Adrenal gland (tissue), 9 donors: ENCODE measurements at regions not wholly inside any gene's neighbourhood (a gene's known extent, or its start where the extent isn't known, plus 50 kb on each side); places are given as distances from the start of the nearest gene placed in this dataset.

ENCODE experiments used
- DNase-seq, 7 donors: peaks; one replicate each; pipeline ENCODE4 v3.0.0-alpha.2; 2019 to 2020
- H3K27ac ChIP-seq, 5 donors: fragments of 200-600 bp; sonication (generic) in 4 of 5; 1 replicate in 3 of 5; 2 replicates in 2 of 5; pipeline versions ENCODE4 v1.5.1 to v1.8.0; 2016 to 2020; ENCODE audit warnings: mild to moderate bottlenecking in 1 of 5
- H3K27me3 ChIP-seq: fragments of 200-600 bp; 2 replicates; pipeline ENCODE4 v1.8.0; 2021
- H3K36me3 ChIP-seq, 2 donors: fragments of 200-600 bp; replicated peaks in 1 of 2; 1 replicate in 1 of 2; 2 replicates in 1 of 2; pipeline versions ENCODE4 v1.5.1 to v1.8.0; 2018 to 2022
- H3K4me1 ChIP-seq, 2 donors: fragments of 200-600 bp; replicated peaks in 1 of 2; 1 replicate in 1 of 2; 2 replicates in 1 of 2; pipeline versions ENCODE4 v1.5.1 to v1.8.0; 2018 to 2021
- H3K4me3 ChIP-seq, 4 donors: fragments of 200-600 bp; sonication (generic) in 3 of 4; one replicate each; pipeline ENCODE4 v1.5.1; 2016 to 2018
- H3K9me3 ChIP-seq, 3 donors: fragments of 200-600 bp; sonication (generic) in 1 of 3; replicated peaks in 1 of 3; 1 replicate in 2 of 3; 2 replicates in 1 of 3; pipeline versions ENCODE4 v1.5.1 to v1.8.0; 2016 to 2021
- CTCF ChIP-seq, 6 experiments: fragments of 450-650 bp in 4 of 6; fragments of 200-600 bp in 2 of 6; sonication (generic) in 1 of 6; IDR thresholded peaks; 1 replicate in 5 of 6; 2 replicates in 1 of 6; pipeline versions ENCODE4 v1.5.1 to v1.8.0; 2016 to 2021; ENCODE audit warnings: antibody characterized with exemption in 6 of 6, mild to moderate bottlenecking in 2 of 6, moderate library complexity in 1 of 6
- POLR2A ChIP-seq, 2 donors: fragments of 450-650 bp; IDR thresholded peaks; one replicate each; pipeline ENCODE4 v1.6.1; 2017; ENCODE audit warnings: antibody characterized with exemption in 2 of 2, mild to moderate bottlenecking in 2 of 2, moderate library complexity in 1 of 2
- WGBS, 4 donors: extraction: QIAGEN DNeasy Blood & Tissue Kit in 2 of 4; methylation state at CpG; one replicate each; pipeline versions ENCODE4 v1.1.5 to v1.1.7; 2013 to 2017; 5-methylcytosine and 5-hydroxymethylcytosine counted together
- intact Hi-C, 2 donors: fragments of 100-400 bp; cut with DNase I; formaldehyde crosslinking; loops; one replicate each; pipeline versions ENCODE4 v1.14.1 to v1.15.0; 2022 to 2023
- donor health status: healthy with polysubstance abuse.
- donor health status: Bipolar disorder and iron deficiency.
- donor health status: DM: yes; HTN: yes; CAD: no.
- donor health status: DM: no; HTN: no; CAD: no.
- donor health status: DM: no; HTN: no; CAD: no.

GRCh38 chr2:17229414-17229813 lies 288.8 kb downstream of the RAD51AP2 start:
- Histone ChIP-seq H3K36me3 (no peaks in the 10 kb centered on the region), H3K9me3 (no peaks in the 10 kb centered on the region), H3K4me3 (no peak overlapping the region), H3K4me1 (no peaks in the 10 kb centered on the region), H3K27me3 (no peaks in the 10 kb centered on the region), H3K27ac (no peak overlapping the region)
- intact Hi-C loops, result no loop called here
- WGBS, 4 donors, result 47 to 64% (median 53%) methylated on average over 1 of the region's 1 CpG
- DNase-seq, result no peak
- no peak for TF ChIP-seq CTCF (IDR thresholded peaks at IDR 0.05)
- TF ChIP-seq POLR2A (IDR thresholded peaks at IDR 0.05), result no peak

GRCh38 chr2:17228461-17228860 lies 289.8 kb downstream of the RAD51AP2 start:
- WGBS, 4 donors, result 75 to 81% (median 78%) methylated on average over 5 to 6 of the region's 6 CpGs
- H3K36me3 ChIP-seq, result no peaks in the 10 kb centered on the region
- H3K27me3 ChIP-seq, result no peaks in the 10 kb centered on the region
- intact Hi-C loops, result no loop called here
- no peak overlapping the region for H3K27ac ChIP-seq
- H3K4me1 ChIP-seq, result no peaks in the 10 kb centered on the region
- no peak overlapping the region for H3K4me3 ChIP-seq
- no peaks in the 10 kb centered on the region for H3K9me3 ChIP-seq
- DNase-seq, result no peak
- TF ChIP-seq POLR2A (IDR thresholded peaks at IDR 0.05) (no peak), CTCF (IDR thresholded peaks at IDR 0.05) (no peak)

- Histone ChIP-seq H3K36me3 (no peaks in the 10 kb centered on the region), H3K27ac (no peak overlapping the region), H3K4me1 (no peaks in the 10 kb centered on the region), H3K4me3 (no peak overlapping the region), H3K27me3 (no peaks in the 10 kb centered on the region), H3K9me3 (no peaks in the 10 kb centered on the region)
- intact Hi-C loops, result no loop called here
- no peak for TF ChIP-seq POLR2A (IDR thresholded peaks at IDR 0.05)
- no peak for TF ChIP-seq CTCF (IDR thresholded peaks at IDR 0.05)
- 78 to 84% (median 80%) methylated on average over 5 of the region's 5 CpGs for WGBS, 4 donors
- no peak for DNase-seq
Measured at GRCh38 chr2:17227856-17228255, 290.4 kb downstream of the RAD51AP2 start.

- intact Hi-C loops, result no loop called here
- DNase-seq, result no peak
- no peaks in the 10 kb centered on the region for H3K27me3 ChIP-seq
- H3K9me3 ChIP-seq, result no peaks in the 10 kb centered on the region
- H3K4me1 ChIP-seq, result no peaks in the 10 kb centered on the region
- H3K36me3 ChIP-seq, result no peaks in the 10 kb centered on the region
- H3K27ac ChIP-seq, result no peak overlapping the region
- TF ChIP-seq POLR2A (IDR thresholded peaks at IDR 0.05) (no peak), CTCF (IDR thresholded peaks at IDR 0.05) (no peak)
- no peak overlapping the region for H3K4me3 ChIP-seq
Measured at GRCh38 chr2:17226941-17227490, 291.2 kb downstream of the RAD51AP2 start.
